GM04503 (cell line): ENCODE measurements at regions not wholly inside any gene's neighbourhood (a gene's known extent, or its start where the extent isn't known, plus 50 kb on each side); places are given as distances from the start of the nearest gene placed in this dataset.
A peak's percentile ranks its signal among the peaks of the same experiment; 100 is the strongest.
"Not testable (repeated sequence)": the region's sequence is repeated elsewhere in the genome, so short reads cannot be mapped to it uniquely, and the experiment has no call there.

Source experiments
- DNase-seq: peaks from one replicate; pipeline ENCODE4 v3.0.0-alpha.2; 2012; ENCODE audit warnings: low read depth

DNA sequence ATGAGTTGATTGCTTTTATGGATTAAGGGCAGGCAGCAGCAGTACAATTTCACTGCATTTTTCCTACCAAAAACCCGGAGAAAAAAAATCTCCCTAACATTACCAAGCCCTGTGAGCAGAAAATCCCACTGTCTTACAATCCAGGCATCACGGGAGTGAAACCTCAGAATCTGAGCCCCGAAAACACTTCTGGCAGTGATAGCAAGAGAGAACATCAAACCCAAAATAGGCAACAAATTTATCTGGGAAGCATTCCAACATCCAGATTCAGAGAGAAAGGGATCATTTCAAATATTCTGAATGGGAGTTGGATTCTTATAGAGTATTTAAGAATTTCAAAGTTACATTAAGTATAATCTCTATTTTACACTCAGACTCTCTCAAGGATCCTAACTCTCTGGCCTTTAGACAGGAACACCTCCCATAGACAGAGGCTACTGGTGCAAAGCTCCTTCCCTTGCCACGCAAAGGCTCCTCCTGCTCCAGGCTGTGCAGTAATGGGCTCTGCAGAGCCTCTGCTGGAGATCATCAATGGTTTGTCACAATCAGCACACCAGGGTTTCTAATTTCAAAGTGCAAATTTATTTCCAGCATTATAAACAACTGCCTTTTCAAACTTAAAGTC, 256.9 kb downstream of the PARM1 start:
- no peak for DNase-seq

GRCh38 chr4:75180790-75181776, 248.2 kb downstream of the PARM1 start:
- DNase-seq = no peak

DNA sequence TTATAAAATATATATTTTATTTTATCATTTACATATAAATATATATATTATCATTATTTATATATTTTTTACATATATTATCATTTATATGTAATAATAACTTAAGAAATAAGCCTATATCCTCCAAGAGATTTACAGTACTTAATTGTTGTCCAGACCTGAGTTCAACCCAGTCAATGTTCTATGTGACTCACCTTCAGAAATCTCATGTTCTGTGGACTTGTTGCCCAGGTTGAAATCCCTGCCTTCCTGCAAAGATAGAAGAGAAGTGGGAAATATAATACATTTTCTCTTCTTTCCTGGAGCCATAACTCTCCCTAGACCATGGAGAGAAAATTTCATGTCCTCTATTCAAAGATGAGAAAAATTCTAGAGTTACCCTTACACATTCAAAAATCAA, 247.3 kb downstream of the PARM1 start:
- DNase-seq = no peak

GRCh38 chr4:75179510-75179909, 246.6 kb downstream of the PARM1 start:
- DNase-seq = no peak

GRCh38 chr4:75172551-75172950, 239.6 kb downstream of the PARM1 start:
- no peak for DNase-seq

GRCh38 chr4:75169427-75169826, 236.5 kb downstream of the PARM1 start:
- no peak for DNase-seq

- no peak for DNase-seq
Measured at GRCh38 chr4:75169020-75169419, 236.1 kb downstream of the PARM1 start.

DNA sequence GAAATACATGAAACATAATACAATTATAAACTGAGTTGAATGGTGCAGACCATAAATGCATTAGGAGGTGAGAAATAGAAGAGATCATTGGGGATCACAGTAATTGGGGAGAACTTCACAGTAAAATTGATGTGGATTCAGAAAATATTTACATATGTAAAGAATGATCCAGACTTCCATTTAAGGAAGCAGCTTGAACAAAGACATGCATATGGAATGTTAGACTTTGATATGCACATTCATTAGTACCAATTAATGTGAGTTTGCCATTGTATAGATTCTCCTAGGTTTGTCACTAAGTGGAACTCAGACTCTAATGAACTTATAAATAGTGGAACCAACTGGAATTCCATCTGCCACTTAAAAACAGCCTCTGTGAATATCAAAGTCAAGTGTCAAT, 235.6 kb downstream of the PARM1 start:
- no peak for DNase-seq

DNA sequence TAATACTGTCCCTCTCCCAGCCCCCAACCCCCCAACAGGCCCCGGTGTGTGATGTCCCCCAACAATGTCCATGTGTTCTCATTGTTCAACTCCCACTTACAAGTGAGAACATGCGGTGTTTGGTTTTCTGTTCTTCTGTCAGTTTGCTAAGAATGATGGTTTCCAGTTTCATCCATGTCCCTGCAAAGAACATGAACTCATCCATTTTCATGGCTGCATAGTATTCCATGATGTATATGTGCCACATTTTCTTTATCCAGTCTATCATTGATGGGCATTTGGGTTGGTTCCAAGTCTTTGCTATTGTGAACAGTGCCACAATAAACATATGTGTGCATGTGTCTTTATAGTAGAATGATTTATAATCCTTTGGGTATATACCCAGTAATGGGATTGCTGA, 232.2 kb downstream of the PARM1 start:
- not testable (repeated sequence) for DNase-seq

- no peak for DNase-seq
Measured at GRCh38 chr4:75158451-75158850, 225.5 kb downstream of the PARM1 start.

DNA sequence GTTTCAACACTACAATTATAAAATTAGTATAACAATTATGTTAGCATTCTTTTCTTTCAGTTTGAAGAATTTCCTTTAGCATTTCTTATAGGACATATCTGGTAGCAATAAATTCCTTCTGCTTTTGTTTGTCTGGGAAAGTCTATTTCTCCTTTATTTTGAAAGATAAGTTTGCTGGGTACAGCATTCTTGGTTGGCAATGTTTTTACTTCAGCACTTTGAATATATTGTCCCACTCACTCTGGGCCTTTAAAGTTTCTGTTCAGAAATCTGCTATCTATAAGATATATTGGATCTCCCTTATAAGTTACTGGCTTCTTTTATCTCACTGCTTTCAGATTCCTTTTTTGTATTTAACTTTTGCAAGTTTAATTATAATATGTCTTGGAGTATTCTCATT, 222.1 kb downstream of the PARM1 start:
- no peak for DNase-seq

DNA sequence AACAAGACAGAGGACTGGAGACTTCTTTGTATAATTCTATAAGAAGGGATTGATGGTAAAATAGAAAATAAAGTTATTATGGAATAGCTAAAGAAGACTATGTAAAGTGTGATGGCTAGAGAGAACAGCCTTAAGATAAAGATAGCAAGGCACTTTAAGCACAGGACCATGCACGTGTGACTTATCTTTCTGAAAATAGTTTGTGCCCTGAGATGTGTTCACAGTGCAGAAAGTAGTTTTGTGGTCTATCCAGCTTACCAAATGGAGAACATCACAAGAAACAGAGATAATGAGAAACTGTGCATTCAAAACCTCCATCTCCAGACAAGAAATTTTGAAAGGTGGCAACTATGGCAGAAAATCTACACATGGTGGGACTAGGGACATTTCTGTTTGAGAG, 213.3 kb downstream of the PARM1 start:
- DNase-seq = no peak

DNA sequence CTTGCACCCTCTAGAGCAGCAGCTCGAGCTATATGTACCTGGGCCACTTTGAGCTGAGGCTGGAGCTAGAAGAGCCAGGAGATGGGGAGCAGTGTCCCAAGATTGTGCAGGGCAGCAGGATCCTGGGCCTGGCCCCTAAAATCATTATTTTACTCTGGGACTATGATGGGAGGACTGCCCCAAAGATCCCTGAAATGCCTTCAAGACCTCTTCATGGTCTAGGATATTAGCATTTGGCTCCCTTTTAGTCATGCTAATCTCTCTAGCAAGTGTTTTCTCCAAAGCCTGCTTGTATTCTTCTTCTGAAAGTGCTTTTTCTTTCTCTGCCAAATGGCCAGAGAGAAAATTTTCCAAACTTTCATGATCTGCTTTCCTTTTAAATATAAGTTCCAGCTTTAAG, 211.6 kb downstream of the PARM1 start:
- no peak for DNase-seq

- peak; percentile 0 for DNase-seq
Measured at GRCh38 chr4:75142850-75143249, 209.9 kb downstream of the PARM1 start.

- peak; percentile 1 for DNase-seq
Measured at GRCh38 chr4:75142382-75142781, 209.5 kb downstream of the PARM1 start.

DNA sequence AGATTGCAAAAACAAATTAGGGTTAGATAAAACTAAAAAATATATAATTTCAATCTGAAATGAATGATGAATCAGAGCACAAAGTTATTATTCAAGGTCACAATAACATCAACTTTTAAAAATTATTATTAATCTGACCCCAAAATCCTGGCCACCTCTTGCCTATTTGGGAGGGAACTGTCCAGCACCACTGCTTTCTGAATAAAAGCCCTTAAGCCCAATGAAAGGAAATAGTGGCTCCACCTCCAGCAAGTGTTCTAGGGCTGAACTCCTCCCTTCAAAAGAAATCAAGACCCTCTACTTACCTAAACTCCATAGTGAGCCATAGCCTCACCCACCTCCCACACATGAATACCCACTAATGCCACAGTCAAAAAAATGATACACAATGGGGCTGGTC, 208.2 kb downstream of the PARM1 start:
- no peak for DNase-seq

- DNase-seq = no peak
Measured at GRCh38 chr4:75137302-75137701, 204.4 kb downstream of the PARM1 start.

DNA sequence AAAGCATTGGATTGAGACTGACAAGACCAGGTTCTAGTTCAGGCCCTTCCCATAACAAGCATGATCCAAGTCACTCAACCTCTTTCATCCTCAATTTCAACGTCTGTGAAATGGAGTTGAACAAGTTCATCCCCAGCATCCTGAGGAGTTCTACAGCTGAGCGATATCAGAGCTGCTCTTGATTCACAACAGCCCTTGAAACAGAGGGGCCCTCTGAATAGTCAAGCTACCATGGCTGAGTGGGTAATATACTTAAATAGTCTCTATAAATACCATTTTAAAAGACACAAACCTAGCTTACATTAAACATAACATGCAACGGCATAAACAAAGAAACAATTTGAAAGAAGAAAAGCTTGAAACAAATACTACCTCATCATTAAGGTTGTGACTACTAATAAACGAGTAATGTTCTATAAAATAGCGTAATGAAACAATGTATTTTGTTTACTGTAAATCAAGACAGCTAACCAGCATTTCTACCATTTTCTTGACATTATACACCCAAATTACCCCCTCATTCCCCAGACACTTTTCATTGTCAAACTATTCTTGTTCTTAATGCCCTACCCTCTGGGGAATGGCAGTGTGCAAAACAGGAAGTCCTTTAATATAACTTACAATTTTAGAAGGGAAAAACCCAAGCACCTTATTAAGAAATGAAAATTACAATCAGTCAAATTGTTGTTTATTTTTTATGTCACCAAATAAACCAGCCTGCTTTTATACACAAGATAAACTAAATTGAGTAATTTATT, 202.3 kb downstream of the PARM1 start:
- no peak for DNase-seq

DNA sequence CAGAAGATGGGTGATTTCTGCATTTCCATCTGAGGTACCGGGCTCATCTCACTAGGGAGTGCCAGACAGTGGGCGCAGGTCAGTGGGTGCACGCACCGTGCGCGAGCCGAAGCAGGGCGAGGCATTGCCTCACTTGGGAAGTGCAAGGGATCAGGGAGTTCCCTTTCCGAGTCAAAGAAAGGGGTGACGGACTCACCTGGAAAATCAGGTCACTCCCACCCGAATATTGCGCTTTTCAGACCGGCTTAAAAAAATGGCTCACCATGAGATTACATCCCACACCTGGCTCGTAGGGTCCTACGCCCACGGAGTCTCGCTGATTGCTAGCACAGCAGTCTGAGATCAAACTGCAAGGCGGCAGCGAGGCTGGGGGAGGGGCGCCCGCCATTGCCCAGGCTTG, 194.0 kb downstream of the PARM1 start:
- DNase-seq = not testable (repeated sequence)

DNA sequence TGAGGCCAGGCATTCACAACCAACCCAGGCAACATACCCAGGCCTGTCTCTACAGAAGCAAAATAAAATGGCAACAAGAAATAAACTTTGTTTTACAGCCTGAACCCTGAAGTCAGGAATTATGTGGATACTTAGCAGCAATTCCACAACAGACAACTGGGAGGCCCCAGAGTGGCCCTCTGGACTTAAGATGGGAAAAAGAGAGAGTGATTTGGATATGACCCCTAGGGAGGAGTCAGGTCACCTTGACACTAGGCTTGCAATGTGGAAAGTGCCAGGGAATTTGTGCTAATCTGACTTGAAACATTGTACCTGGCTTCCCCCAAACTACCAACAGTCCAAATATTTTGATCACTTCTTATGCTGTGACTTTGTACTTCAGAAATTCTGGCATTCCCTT, 193.1 kb downstream of the PARM1 start:
- DNase-seq = no peak

DNA sequence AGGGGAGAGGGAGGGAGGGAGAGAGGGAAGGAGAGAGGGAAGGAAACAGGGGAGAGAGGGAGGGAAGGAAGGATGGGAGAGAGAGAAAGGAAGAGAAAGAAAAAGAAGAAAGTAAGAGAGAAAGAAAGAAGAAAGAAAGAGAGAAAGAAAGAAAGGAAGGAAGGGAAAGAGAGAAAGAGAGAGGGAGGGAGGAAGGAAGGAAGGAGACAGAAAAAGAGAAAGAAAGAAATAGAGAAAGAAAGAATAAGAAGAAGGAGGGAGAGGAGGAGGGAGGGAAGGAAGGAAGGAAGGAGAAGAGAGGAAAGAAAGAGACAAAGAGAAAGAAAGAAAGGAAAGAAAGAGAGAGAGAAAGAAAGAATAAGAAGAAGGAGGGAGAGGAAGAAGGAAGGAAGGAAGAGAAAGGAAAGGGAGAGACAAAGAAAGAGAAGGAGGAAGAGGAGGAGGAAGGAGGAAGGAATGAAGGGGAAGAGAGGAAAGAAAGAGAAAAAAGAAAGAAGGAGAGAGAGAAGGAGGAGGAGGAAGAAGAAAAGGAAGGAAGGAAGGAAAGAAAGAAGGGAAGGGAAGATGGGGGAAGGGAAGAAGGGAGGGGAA, 189.6 kb downstream of the PARM1 start:
- DNase-seq = no peak

- DNase-seq = no peak
Measured at GRCh38 chr4:75118739-75119138, 185.8 kb downstream of the PARM1 start.
